Non-pigmented ciliary epithelial cell (primary cell): ENCODE measurements at regions not wholly inside any gene's neighbourhood (a gene's known extent, or its start where the extent isn't known, plus 50 kb on each side); places are given as distances from the start of the nearest gene placed in this dataset.
A peak's percentile ranks its signal among the peaks of the same experiment; 100 is the strongest.

ENCODE experiments used
- DNase-seq: peaks from one replicate; pipeline ENCODE4 v3.0.0-alpha.2; 2010; ENCODE audit warnings: low read depth

DNA sequence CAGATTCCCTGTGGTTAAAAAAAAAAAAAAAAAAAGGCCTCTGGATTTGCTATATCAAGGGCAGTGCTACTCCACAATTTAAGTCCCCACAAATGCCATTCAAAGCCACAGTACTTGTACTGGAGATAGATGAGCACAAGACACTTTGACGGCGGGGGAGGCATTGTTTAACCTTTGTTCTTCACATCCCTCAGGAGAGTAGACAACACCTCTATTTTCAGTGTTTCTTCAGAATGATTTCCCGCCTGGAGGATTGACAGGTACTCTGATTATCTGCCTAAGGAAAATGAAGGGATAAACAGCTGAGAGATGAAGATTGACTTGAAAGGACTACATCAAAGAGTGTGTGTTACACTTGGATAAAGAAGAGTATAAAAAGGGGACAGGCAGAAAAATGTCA, 58.7 kb downstream of the OTOL1 start:
- DNase-seq = no peak

DNA sequence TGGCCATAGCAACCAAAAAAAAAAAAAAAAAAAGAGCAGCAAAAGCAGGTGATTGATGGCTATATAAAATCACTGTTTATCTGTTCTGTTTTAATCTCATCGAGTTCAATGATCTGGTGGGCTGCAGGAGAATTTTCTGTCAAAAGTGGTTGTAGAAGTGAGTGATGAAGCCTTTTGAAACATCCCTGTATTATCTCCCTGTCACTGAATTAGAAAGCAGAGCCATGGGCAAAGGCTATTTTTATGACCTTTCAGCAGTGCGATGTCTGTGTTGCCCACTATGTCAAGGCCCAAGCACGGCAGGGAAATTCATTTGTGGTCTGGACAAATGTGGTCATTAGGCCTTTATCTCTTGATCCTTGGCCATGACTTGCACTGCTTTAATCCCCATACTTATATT, 59.9 kb downstream of the OTOL1 start:
- no peak for DNase-seq

DNA sequence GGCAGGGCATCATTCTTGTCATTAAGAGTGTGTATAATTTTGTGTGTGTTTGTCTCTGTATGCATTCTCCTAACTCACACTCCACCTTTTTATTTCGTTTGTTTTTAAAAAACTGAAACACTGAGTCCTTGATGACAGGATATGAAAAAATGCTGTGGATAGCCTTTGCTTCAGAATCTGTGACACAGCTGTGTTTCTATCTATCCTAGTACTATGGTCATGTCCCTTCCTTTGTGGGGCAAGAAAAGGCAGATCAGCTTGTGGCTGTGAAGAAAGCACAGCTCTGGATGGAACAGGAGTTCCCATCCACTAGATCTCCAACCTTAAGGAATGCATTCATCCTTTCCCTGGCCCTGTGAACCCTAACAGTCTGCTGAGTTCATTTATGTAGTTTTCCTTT, 60.3 kb downstream of the OTOL1 start:
- no peak for DNase-seq

DNA sequence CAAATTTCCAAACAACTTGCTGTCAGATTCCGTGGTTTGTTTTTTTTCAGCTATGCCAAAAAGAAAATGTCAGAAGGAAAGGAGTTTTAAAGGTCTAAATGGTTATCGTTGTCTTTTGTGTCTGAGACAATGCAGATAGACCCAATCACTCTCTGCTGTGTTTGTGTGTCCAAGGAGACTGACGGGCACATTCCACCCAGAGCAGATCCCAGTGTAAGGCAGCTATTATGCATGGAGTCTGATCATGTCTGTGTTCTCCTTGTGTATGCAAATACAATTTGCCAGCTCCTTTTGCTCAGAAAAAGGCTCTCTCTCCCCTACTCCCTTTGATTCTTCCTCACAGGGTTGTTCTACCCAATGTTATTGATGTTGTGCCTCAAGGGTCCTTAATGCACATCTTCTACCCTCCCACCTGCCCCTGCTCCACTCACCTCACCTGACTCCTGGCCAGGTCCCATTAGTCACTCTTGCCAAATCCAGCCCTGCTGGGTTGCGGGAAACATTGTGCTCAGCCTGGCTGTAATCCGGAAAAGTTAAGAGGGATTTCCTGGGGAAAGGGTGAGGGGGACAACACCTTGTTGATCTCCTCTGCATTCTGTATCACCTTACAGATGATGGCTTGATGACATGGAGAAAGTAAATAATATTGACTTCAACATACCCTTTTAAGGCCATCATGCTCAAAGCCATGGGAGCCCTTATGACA, 61.0 kb downstream of the OTOL1 start:
- DNase-seq = no peak

DNA sequence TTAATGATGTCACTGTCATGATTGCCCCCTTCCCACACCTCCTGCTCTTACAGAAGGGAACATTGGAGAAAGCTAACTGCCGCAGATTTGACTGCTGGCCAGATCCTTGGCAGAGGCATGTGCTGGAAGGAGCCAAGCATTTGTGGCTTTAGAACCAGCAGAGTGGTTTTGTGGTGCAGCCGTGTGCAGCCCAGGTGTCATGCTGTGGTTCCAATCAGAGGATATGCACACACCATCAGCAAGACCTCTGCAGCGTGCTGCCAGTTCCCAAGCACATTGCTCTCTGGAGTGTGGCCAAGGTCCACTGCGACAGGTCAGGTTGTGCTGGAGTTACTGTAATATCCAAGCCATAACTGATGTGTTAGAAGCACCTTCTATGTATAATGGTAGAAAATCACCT, 61.6 kb downstream of the OTOL1 start:
- DNase-seq = peak; percentile 4

DNA sequence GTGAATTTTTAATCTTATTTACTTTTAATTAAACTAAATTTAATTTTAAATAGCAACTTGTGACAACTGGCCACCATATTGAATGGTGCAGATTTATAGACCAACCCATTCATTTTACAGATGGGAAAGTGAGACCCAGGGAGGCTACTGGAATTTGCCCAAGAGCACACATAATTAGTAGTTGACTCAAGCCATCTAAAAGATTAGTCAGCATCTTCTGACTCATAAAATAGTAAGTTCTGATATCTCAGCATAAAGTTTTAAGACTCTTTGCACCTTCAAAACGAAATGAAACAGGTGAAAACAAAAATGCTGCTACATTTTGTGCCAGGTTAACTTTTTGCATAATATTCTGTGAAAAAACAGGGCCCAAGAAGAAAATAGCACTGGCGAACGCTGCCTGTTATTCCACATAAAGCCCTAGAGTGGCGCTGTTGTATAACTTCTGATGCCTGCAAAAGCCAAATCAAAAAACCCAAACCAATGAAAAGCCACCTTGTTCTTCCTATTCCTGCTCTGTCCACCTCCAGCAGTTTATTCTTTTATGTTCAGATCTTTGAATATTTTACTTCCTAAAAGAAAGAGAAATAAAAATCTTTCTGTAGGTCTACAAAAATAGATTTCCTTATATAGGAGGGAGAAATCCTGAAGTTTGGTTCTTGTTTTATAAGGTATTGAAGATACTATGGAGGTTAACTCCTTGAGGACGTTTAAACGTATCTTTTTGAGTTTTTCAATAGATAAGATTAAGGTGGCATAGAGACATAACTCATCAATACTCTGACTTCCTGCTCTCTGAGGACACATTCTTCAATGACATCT, 62.8 kb downstream of the OTOL1 start:
- DNase-seq = peak; percentile 3

DNA sequence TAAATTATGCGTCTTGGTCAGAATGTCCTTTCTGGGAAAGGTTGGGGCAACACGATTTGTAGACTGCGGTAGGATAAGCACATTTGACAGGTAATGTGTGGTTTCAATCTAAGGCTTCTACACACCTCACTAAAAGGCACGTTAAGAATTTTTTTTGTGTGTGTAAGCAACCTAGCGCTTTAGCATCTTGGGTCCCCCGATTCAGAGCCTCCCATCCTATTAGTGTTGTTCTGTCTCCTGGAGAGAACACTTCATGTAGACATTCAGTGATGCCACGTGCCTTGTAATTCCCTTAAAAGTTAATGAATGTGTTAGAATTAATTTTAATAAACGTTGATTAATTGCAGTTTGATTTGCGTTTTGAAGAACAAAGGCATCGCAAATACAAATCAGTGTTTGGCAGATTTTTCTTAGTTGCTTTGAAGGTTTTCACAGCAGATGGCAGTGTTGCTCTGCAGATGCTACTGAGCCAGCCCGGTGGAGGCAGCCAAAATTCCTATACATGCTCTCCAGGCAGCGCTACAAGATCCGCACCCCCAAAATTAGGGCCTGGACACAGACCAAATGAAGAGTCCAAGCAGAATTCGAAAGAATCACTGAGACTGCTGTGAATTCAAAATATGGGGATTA, 63.5 kb downstream of the OTOL1 start:
- peak; percentile 11 for DNase-seq

DNA sequence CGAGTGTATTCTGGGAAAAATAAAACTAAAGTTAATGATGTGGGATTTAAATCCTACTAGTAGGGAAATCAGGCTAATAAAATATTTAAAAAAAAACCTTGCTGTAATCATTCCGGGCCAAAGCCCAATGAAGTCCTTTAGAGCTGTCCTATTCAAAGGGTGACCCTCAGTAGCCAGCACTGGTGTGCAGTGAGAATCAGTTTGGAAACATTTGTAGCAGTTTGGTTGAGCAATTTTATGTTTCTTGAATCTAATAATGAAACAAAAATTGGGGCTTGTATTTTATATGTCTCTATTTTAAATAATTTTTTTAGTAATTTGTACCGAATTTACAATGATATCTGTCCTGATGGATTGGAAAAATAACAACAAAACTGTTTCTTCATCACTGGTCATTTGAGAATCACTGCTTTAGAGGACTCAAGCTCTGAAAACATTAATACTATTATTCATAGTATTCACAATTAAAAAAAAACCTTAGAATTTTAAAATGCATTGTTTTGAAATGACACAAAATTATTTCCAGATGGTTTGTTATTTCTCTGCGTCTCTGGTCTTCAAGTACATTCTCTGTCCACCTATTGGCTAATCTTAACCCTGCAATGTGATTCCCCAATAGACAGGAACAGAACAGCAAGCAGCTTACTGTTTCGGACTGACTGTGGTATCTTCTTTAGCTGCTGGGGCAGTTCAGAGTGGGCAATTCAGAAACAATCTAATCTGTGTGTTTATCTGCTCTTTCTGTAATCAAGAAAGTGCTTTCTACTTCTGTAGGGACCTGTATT, 71.2 kb downstream of the OTOL1 start:
- DNase-seq = peak; percentile 8

DNA sequence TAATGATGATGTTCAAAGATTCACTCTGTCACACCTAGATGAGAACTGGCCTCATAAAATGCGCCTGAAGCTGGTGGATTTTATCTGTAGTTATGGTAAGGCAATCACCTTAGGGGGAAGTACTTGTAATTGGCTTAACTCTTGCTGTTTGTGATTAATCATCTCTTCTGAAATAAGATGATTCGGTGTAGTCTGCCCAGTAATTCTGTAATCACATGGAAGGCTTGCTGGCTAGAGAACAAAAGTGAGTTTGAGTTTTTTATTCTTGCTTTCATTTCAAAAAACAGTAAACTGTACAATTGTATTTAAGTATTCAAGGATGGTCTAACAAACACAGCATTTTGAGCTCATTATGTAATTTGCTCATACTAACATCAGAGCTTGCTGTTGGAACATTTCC, 72.1 kb downstream of the OTOL1 start:
- no peak for DNase-seq

DNA sequence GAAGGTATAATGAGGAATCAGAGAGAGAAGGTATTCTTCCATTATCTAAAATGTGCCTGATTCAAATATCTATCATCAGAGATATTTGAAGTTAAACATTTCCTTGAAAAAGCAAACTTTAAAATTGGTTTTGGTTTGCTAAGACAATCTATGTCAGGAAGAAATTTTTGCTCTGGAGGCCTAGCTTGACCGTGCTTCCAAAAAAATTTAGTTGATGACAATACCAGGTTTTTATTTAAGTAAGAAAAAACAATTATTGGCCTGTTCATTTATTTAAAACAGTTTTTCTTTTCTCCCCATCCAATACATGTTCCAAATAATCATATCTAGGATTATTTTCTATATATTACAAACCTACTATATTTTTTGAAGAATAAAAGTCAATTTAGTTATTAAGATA, 75.3 kb downstream of the OTOL1 start:
- no peak for DNase-seq

DNA sequence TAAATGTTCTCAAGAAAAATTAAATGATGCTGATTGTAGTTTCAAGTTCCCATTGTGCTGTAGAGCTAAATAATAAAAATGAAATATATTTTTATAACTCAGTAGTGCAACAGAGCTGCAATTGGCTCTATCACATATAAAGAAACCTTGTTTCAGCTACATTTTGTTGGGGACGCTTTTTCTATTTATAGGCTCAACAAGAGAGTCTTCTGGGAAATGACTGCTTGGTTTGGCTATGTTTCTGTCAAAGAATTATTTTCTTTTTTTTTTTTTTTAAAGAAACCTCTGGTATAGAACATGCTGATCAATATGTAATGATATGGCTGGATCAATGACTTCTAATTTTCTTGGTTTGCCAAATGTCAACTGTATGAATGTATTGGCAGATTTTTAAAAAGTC, 76.5 kb downstream of the OTOL1 start:
- DNase-seq = no peak

DNA sequence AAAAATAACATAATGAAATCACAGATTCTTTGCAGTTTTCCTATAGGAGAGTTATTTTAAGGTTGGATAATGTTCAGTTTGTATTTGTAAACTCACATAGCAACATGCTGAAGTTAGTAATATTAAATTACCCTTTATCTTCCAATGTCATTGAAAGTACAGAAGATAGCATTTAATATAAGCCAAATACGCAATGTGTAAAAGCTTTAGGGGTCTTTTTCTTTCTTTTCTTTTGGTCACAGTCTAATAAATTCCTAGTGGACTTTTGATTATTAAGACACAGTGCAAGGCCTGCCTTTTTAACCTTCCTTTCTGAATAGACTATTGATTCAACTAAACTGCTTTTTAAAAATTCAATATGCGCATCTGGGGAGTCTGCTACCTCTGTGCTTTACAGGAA, 79.3 kb downstream of the OTOL1 start:
- DNase-seq = no peak

DNA sequence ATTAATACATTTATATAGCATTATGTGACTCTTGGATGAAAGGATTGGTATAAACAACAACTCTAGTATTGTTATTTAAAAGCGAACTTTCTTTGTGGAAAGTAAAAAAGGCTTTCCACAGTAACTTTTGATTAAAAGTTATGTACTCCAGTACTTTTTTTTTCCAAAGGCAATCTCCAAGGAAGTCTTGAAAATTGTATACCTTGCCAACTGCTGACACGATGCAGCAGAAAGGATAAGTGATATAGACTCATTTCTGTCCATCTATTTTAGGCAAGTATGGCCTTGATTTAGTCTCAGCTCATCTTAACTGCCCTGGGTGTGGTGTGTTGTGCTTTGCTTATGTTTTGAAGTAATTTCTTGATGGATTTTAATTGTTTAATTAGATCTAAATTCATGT, 79.7 kb downstream of the OTOL1 start:
- DNase-seq = no peak

DNA sequence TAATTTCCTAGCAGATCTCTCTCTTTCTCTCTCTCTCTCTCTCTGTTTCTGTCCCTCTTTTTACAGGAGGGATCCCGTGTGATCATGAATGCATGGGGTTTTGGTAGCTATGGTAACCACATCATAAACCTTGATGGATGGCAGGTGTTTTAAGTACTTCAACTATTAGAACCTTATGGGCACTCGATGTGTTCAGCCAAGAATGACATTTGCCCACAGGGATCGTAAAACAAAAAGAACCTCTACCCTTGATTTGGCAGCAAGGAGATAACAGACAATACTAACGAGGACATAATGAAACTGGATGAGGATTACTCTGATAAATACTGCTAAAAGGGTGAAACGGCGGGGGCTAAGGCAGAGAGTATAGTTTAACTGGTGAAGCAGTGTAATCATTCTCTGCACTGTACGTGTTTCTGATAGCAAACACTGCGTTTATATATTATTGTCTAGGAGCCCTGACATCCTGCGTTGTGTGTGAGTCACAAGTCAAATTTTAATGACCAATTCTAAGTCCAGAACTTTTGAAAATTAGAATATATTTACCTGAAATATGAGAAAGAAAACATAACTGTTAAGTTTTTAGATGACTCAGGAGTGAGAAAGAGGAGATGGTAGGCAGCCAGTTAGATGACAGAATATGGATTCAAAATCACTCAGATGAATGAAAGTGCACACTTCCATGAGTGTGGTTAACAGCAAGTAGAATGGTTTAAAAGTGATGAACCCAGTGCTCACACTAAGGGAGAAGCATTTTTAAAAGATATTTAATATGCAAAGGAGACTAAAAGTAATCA, 80.3 kb downstream of the OTOL1 start:
- no peak for DNase-seq

DNA sequence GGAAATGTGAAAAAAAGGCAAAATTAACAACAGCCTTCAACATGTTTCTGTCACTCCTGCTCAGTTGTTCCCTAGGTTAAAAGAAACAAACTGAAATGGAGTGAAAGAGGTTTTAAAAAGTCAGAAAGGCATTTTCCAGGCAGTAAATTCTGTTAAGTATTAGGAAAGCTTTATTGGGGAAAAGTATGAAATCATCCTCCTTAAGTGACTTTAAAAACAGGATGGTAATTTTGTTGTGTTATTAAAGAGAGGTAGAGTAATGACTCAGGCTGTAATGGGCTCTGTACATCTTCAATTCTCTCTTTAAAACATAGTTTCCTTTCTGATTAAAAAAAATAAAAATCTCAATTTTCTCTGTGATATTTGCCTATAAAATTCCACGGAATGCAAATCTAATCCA, 81.1 kb downstream of the OTOL1 start:
- no peak for DNase-seq

DNA sequence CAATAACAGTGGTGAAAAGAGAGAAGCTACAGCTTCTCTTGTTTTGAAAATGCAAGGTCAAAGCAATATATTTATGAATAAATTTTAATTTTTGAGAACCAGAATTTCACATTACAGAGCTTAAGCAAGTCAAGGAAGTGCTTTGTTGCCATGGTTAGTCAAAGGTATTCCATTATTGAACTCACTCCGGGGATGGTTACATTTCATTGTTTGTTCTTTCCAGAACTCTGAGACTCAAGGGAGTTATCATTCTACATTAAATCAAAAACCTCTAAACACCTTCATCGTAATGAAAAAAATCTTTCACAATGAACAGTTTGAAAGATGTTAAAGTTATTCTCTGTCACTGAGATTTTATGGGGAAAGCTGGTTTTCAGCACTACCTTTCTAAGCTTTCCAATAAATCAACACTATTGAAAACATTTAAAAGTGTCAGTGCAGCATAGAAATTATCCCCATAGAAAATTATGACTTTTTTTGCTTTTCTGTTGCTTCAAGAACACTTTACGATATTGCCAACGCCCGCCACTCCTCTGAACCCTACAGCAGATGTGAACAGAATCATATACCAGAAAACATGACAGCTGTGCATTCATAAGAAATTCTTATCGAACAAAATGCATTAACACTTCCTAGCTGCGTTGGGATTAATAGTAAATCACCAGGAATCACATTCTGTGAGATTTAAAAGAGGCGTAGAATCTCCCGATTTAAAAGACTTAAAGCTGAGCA, 83.0 kb downstream of the OTOL1 start:
- DNase-seq = no peak

DNA sequence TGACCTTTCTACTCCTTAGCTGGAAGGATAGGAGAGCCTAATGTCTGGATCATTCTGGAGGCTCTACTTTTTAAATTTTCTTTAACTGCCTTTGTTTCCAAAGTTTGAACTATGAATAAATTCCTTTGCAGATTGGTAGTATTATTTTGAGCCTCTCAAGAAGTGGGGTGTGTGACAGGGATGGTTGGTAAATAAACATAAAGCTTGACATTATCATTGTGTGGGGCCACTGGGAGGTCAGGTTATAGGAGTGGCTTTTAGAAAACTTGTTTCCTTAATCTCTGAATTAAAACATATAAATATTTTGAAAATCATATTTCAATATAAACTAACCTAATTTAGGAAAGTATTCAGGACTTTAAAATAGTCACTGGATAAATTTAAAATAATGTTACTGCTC, 89.3 kb downstream of the OTOL1 start:
- DNase-seq = no peak

DNA sequence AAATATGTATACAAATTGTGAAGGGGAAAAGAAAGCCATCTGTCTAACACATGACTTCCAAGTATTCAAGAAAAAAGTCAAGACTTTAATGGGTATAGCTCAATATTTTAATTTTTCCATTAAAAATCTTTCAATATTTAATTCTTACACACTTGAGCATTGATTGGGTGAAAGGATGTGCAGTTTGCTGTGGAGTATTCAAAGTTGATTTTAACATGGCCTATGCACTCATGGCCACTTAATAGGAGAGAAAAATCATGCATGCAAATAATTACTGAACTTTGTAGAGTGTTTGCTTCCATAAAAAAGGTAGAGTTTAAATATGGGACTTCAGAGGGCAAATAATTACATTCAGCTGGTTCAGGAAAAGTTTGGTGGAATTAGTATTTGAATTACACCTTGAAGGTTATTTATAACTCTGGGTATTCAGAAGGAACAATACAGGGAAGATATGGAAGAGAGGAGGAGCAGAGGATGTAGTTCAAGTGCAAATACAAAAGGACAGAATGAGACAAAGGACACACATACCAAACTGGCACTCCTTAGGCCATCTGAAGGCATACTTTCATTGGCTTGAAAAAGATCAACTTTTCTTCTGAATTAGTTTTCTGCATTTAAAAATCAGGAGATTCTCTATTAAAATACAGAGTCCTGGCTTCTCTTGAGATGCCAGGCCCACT, 90.1 kb downstream of the OTOL1 start:
- DNase-seq = no peak

DNA sequence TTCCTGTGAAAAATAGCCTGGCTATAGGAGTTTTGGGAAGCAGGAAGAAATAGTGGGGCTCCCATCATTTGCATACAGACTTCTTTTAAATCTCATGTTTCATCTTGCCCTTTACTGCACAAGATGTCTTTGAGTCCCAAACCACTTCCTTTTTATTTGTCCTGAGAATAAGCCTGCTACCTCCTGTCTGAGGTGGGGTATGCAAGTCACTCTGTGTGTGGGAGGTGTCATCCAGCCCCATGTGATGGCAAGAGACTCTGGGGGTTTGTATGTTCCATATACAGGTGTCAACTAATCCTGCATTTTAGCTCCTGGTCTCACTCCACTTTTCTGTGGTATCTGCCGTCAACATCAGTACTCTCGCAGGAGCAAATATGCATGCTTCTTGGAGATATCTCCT, 102.0 kb downstream of the OTOL1 start:
- DNase-seq = no peak

DNA sequence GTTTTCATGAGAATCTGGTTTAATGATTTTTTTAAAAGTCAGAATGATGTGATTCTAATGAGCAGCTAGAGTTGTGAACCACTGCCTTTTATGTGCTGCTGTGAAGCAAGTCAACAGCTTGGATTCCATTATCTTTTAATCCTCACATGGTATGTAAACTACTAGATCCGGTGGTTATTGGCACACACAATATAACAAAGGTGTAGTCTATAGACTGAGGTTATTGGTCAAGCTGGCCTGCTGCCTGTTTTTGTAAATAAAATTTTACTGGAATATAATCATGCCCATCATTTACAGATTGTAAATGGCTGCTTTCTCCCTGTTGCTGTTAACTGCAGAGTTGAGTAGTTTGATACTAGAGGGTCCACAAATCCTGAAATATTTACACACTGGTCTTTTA, 103.1 kb downstream of the OTOL1 start:
- no peak for DNase-seq
